WERI-Rb-1 (cell line): ENCODE measurements at regions not wholly inside any gene's neighbourhood (a gene's known extent, or its start where the extent isn't known, plus 50 kb on each side); places are given as distances from the start of the nearest gene placed in this dataset.

ENCODE experiments used
- DNase-seq: peaks from one replicate; pipeline ENCODE4 v3.0.0-alpha.2; 2020
- H3K27ac ChIP-seq: fragments of 250-450 bp; sonication (Bioruptor Pico); 2 replicates; pipeline ENCODE4 v1.5.1; 2020; ENCODE audit warnings: mild to moderate bottlenecking, moderate library complexity
- H3K27me3 ChIP-seq: fragments of 250-450 bp; sonication (Bioruptor Pico); 2 replicates; pipeline ENCODE4 v1.5.1; 2021; ENCODE audit warnings: mild to moderate bottlenecking, low read depth, moderate library complexity; ENCODE audit not compliant: insufficient read depth, severe bottlenecking
- H3K36me3 ChIP-seq: fragments of 250-450 bp; sonication (Bioruptor Pico); 2 replicates; pipeline ENCODE4 v1.5.1; 2020; ENCODE audit warnings: mild to moderate bottlenecking, moderate library complexity
- H3K4me3 ChIP-seq: 2 replicates; pipeline ENCODE4 v1.5.1; 2011; ENCODE audit warnings: low read depth, mild to moderate bottlenecking, control low read depth, low read length
- H3K9me3 ChIP-seq: fragments of 250-450 bp; sonication (Bioruptor Pico); 2 replicates; pipeline ENCODE4 v1.5.1; 2021; ENCODE audit warnings: mild to moderate bottlenecking, moderate library complexity; ENCODE audit not compliant: severe bottlenecking
- CTCF ChIP-seq: IDR thresholded peaks from 2 replicates; pipeline ENCODE4 v1.5.1; 2011; ENCODE audit warnings: low read depth, mild to moderate bottlenecking, control low read depth, inconsistent platforms, low read length

- TF ChIP-seq CTCF = no peak
- Histone ChIP-seq H3K27ac (no peak overlapping the region), H3K27me3 (peaks cover 36% of the 10 kb centered on the region), H3K9me3 (peaks cover 8% of the 10 kb centered on the region), H3K4me3 (no peak overlapping the region), H3K36me3 (no peaks in the 10 kb centered on the region)
- DNase-seq = no peak
Observed at GRCh38 chr14:38973083-38973700, 129.8 kb downstream of the SEC23A start.

GRCh38 chr14:38972511-38972910 lies 130.5 kb downstream of the SEC23A start:
- TF ChIP-seq CTCF = no peak
- H3K36me3 ChIP-seq = no peaks in the 10 kb centered on the region
- no peak for DNase-seq
- peaks cover 8% of the 10 kb centered on the region for H3K9me3 ChIP-seq
- H3K4me3 ChIP-seq = no peak overlapping the region
- no peak overlapping the region for H3K27ac ChIP-seq
- H3K27me3 ChIP-seq = peaks cover 36% of the 10 kb centered on the region

GRCh38 chr14:38971258-38971921 lies 131.6 kb downstream of the SEC23A start:
- no peak overlapping the region for H3K4me3 ChIP-seq
- peaks cover 8% of the 10 kb centered on the region for H3K9me3 ChIP-seq
- H3K36me3 ChIP-seq = no peaks in the 10 kb centered on the region
- peaks cover 36% of the 10 kb centered on the region for H3K27me3 ChIP-seq
- no peak for DNase-seq
- no peak overlapping the region for H3K27ac ChIP-seq
- TF ChIP-seq CTCF = no peak

- Histone ChIP-seq H3K36me3 (no peaks in the 10 kb centered on the region), H3K27me3 (peaks cover 56% of the 10 kb centered on the region), H3K4me3 (no peak overlapping the region), H3K27ac (no peak overlapping the region), H3K9me3 (peaks cover 4% of the 10 kb centered on the region)
- TF ChIP-seq CTCF = no peak
- DNase-seq = no peak
Observed at GRCh38 chr14:38964630-38965029, 138.4 kb downstream of the SEC23A start.

- Histone ChIP-seq H3K27ac (no peak overlapping the region), H3K4me3 (no peak overlapping the region), H3K9me3 (no peaks in the 10 kb centered on the region), H3K36me3 (no peaks in the 10 kb centered on the region), H3K27me3 (peaks cover 67% of the 10 kb centered on the region)
- no peak for DNase-seq
- TF ChIP-seq CTCF = no peak
Observed at GRCh38 chr14:38960946-38961531, 142.0 kb downstream of the SEC23A start.
